ENCODE measurements at regions not wholly inside any gene's neighbourhood (a gene's known extent, or its start where the extent isn't known, plus 50 kb on each side); places are given as distances from the start of the nearest gene placed in this dataset.

GRCh38 chr5:147979761-147980160 is 73.4 kb upstream of the C5orf46 start:
- TF ChIP-seq CTCF (IDR thresholded peaks at IDR 0.05), result no peak
- no peak for TF ChIP-seq ZFX (IDR thresholded peaks at IDR 0.05; ENCODE audit: borderline replicate concordance)

Measured in 22Rv1 (cell line).